T-helper 1 cell treated with Interleukin-12 subunit alpha and Interleukin-12 subunit beta and Interleukin-4 antibody, amounts not matched to agents 30 μg/mL and 1 μg/mL, for 36 hours (primary cell): ENCODE measurements at regions not wholly inside any gene's neighbourhood (a gene's known extent, or its start where the extent isn't known, plus 50 kb on each side); places are given as distances from the start of the nearest gene placed in this dataset.
"Not testable (repeated sequence)": the region's sequence is repeated elsewhere in the genome, so short reads cannot be mapped to it uniquely, and the experiment has no call there.

ENCODE experiments used
- H3K27ac Mint-ChIP-seq: one replicate; pipeline ENCODE4 v1.8.0; 2021; ENCODE audit warnings: mild to moderate bottlenecking, mixed read lengths
- H3K27me3 Mint-ChIP-seq: one replicate; pipeline ENCODE4 v1.8.0; 2021; ENCODE audit warnings: low read depth, mixed read lengths
- H3K36me3 Mint-ChIP-seq: one replicate; pipeline ENCODE4 v1.8.0; 2021; ENCODE audit warnings: low read depth, mixed read lengths
- H3K4me1 Mint-ChIP-seq: one replicate; pipeline ENCODE4 v1.8.0; 2021; ENCODE audit warnings: low read depth, mixed read lengths
- H3K4me3 Mint-ChIP-seq: one replicate; pipeline ENCODE4 v1.8.0; 2021; ENCODE audit warnings: mild to moderate bottlenecking, moderate library complexity, mixed read lengths
- H3K9me3 Mint-ChIP-seq: one replicate; pipeline ENCODE4 v1.8.0; 2021; ENCODE audit warnings: mixed read lengths

DNA sequence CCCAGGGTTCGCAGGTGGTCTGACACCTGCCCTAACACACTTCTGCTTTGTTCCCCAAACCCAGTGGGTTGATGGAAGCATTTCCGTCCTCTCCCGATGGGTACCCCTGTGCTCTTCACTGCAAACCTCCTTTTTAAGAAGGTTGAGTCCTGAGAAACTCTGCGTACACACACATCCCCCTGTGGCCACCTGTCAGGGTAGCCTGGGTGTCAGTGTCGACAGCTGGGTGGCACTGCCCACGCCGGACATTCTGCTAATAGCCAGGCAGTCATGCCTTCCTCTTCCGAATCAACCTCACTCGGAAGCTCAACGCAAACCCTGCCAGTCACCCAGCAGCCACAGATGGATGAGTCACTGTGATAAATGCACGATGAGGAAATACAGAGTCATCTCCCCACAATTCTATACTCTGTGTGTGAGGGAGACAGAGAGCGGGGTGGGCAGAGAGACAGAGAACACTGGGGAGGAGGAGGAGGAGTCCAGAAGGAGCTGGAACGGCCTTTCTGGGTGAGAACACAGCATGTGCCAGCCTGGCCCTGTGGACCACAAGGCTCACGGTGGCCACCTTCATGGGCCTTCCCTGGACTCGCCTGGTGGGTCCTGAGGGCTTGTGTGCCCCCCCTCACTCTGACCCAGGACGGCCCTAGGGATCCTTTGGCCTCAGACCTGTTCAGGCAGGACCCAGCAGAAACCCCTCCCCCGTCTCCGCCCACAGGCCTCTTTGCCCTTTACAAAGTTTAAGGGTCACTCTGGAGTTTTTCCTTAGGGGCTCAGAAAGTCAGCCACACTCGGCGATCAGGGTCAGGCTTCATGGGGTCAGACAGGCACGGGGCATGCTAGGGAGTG lies 4477.7 kb upstream of the TPTE start:
- not testable (repeated sequence) for H3K27me3 Mint-ChIP-seq, H3K4me3 Mint-ChIP-seq, H3K36me3 Mint-ChIP-seq, H3K27ac Mint-ChIP-seq, H3K4me1 Mint-ChIP-seq, H3K9me3 Mint-ChIP-seq

DNA sequence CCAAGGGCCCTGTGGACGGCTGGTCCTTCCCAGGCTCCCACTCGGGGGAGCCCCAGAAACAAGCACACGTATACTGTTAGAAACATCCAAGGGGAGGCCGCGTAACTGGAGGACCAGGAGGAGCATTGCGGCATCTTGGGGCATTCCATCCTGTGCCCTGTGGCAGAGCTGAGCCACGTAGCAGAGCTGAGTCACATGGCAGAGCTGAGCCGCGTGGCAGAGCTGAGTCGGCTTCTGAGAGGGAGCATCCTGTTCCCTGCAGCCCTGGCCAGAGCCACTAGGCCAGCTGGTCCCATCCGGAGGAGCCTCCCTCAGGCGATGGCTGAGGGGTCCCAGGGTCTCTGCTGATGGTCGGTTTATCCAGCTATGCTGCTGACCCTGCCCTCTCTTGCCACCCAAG lies 4476.7 kb upstream of the TPTE start:
- not testable (repeated sequence) for H3K9me3 Mint-ChIP-seq, H3K27ac Mint-ChIP-seq, H3K4me3 Mint-ChIP-seq, H3K4me1 Mint-ChIP-seq, H3K36me3 Mint-ChIP-seq, H3K27me3 Mint-ChIP-seq

DNA sequence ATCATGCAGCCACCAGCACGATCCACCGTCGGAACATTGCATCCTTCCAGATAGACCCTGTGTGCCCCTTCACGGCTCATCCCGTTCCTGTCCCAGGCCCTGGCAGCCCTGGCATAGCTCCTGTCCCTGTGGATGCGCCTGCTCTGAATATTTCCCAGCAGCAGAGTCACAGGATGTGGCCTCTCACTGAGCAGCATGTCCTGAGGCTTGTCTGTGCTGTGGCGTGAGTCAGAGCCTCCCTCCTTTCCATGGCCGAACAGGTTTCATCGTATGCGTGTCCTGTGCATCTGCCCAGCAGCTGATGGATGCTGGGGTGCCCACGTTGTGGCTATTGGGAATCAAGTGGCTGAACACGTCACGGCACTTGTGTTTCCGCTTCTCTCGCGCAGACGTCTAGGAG lies 4471.5 kb upstream of the TPTE start:
- H3K9me3 Mint-ChIP-seq, H3K27ac Mint-ChIP-seq, H3K36me3 Mint-ChIP-seq, H3K4me3 Mint-ChIP-seq, H3K27me3 Mint-ChIP-seq, H3K4me1 Mint-ChIP-seq: not testable (repeated sequence)

- not testable (repeated sequence) for H3K9me3 Mint-ChIP-seq, H3K27me3 Mint-ChIP-seq, H3K36me3 Mint-ChIP-seq, H3K4me3 Mint-ChIP-seq, H3K27ac Mint-ChIP-seq, H3K4me1 Mint-ChIP-seq
Measured at GRCh38 chr21:6052109-6052508, 4469.3 kb upstream of the TPTE start.

- not testable (repeated sequence) for H3K4me3 Mint-ChIP-seq, H3K27ac Mint-ChIP-seq, H3K27me3 Mint-ChIP-seq, H3K9me3 Mint-ChIP-seq, H3K4me1 Mint-ChIP-seq, H3K36me3 Mint-ChIP-seq
Measured at GRCh38 chr21:6053145-6053544, 4468.2 kb upstream of the TPTE start.

GRCh38 chr21:6058997-6059396 lies 4462.4 kb upstream of the TPTE start:
- H3K27me3 Mint-ChIP-seq, H3K9me3 Mint-ChIP-seq, H3K27ac Mint-ChIP-seq, H3K4me1 Mint-ChIP-seq, H3K4me3 Mint-ChIP-seq, H3K36me3 Mint-ChIP-seq: not testable (repeated sequence)

DNA sequence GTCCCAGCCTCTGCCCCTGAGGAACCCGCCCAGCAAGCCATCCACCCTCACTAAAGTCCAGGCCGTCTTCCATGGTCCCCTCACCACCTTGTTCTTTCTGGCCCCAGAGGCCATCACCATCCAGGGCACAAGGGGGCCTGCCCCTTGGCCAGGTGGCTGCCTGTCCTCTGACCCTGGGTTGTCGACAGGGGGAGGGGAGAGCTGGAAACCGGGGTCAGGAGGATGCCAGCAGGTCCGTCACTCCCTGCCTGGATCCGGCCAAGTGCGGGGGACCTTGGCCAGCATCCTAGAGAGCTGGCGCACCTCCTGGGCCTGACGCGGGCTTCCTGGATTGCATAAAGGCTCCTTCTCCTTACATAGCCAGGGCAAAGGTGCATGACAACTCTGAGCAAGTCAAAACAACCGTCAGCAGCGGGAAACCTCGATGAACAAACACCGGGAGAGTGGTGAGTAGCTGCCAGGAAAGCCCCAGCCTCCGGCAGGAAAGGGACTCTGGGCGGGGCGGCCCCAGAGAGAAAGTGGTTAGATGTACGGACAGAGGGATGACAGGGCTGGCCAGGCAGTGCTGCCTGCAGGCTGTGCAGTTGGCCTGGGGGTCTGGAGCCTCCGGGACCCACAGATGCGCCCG lies 4461.2 kb upstream of the TPTE start:
- not testable (repeated sequence) for H3K4me3 Mint-ChIP-seq, H3K4me1 Mint-ChIP-seq, H3K27me3 Mint-ChIP-seq, H3K36me3 Mint-ChIP-seq, H3K27ac Mint-ChIP-seq, H3K9me3 Mint-ChIP-seq

DNA sequence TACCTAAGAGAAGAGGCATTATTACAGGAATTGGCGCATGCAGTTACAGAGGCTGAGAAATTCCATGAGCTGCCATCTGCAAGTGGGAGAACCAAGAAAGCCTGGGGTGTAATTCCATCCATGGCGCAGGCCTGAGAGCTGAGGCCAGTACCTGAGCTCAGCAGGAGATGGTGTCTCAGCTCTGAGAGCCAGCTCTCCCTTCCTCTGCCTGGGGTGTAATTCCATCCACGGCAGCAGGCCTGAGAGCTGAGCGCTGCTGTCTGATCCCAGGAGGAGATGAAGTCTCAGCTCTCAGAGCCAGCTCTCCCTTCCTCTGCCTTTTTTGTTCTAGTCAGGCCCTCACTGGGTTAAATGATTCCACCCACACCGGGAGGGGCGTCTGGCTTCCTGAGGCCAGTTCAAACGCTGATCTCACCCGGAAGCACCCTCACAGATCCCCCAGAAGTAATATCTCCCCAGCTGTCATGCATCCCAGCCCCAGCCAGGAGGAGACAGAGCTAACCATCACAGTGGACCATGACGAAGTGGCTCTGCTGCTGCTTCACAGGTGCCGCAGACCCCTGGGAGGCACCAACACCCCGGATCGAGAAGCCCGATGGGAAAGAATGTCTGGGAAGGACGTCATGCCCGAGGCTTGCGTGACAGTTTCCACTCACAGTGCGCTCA lies 4454.9 kb upstream of the TPTE start:
- not testable (repeated sequence) for H3K36me3 Mint-ChIP-seq, H3K9me3 Mint-ChIP-seq, H3K4me1 Mint-ChIP-seq, H3K27ac Mint-ChIP-seq, H3K27me3 Mint-ChIP-seq, H3K4me3 Mint-ChIP-seq

GRCh38 chr21:6068098-6068831 lies 4453.1 kb upstream of the TPTE start:
- H3K4me1 Mint-ChIP-seq, H3K27me3 Mint-ChIP-seq, H3K9me3 Mint-ChIP-seq, H3K27ac Mint-ChIP-seq, H3K4me3 Mint-ChIP-seq, H3K36me3 Mint-ChIP-seq: not testable (repeated sequence)

- not testable (repeated sequence) for H3K27me3 Mint-ChIP-seq, H3K4me3 Mint-ChIP-seq, H3K36me3 Mint-ChIP-seq, H3K9me3 Mint-ChIP-seq, H3K4me1 Mint-ChIP-seq
- H3K27ac Mint-ChIP-seq, result peak overlapping the region; percentile 67
Measured at GRCh38 chr21:6070213-6070612, 4451.2 kb upstream of the TPTE start.

DNA sequence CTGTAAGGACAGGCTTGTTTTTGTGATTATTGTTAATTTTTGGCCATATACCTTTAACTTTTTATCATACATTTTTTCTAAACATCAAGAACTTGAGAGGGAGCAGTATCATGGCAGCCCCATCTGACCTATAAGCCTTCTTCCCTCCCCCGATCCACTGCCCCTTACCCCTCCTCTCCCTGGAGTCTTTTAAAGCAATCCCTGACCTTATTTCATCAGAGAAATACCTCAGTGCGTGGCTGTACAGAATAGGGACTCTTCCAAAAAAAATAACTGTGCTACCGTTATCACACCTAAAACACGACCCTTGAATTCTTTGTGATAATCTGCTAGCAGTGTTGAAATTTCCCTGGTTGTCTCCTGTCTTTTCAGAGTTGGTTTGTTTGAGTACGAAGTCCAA lies 4448.7 kb upstream of the TPTE start:
- H3K27ac Mint-ChIP-seq, H3K36me3 Mint-ChIP-seq, H3K4me1 Mint-ChIP-seq, H3K9me3 Mint-ChIP-seq, H3K27me3 Mint-ChIP-seq, H3K4me3 Mint-ChIP-seq: not testable (repeated sequence)

DNA sequence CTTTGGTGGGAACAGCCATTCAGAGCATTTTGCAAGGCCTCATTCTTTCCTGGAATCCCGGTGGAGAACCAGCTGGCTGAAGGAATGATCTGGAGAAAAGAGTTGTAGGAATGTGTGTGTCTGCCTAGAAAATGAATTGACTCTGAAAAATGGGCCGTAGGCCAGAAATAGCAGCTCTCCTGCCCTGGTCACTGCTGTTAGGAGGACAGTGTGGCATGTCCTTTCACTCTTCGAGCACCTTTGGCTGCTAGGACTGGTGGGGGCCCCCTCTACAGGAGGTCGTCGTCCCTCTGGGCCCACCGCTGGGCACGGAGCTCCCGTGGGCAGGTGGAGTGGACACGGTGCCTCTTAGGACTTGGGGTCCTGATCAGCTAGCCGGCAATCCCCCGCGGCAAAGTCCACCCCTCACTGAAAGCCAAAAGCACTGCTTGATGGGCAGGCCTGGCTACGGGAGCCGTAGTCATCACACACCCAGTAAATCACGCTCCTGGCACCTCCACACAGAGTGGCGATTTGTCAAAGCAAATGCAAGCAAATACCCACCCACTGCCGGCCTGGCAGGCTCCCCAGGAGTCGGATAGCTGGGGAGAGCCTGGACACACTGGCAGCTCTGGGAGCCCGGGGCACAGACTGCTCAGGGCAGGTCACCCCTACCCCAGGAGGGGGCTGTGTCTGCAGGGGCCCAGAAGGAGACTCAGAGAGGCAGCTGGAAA lies 4447.2 kb upstream of the TPTE start:
- not testable (repeated sequence) for H3K9me3 Mint-ChIP-seq, H3K4me3 Mint-ChIP-seq, H3K27me3 Mint-ChIP-seq, H3K4me1 Mint-ChIP-seq, H3K27ac Mint-ChIP-seq, H3K36me3 Mint-ChIP-seq

DNA sequence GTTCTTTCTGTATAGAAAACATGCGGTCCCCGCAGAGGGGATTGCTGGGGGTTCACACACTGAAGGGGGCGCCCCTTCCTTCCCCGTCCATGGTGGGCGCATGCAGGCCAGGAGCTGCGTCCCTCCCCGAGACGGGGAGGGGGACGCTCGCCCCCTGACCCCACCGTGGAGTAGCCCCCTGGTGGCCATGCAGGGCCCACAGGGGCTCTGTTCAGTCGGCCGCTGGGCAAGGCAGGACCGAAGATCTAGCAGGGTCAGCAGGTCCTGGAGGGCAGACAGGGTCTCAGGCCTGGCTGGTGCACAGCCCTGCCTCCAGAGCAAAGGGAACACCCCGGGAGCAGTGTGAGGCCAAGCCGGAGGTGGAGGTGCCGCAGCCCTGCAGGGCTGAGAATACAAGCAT lies 4446.4 kb upstream of the TPTE start:
- H3K9me3 Mint-ChIP-seq, H3K36me3 Mint-ChIP-seq, H3K4me3 Mint-ChIP-seq, H3K27me3 Mint-ChIP-seq, H3K4me1 Mint-ChIP-seq, H3K27ac Mint-ChIP-seq: not testable (repeated sequence)

GRCh38 chr21:6075627-6076208 lies 4445.7 kb upstream of the TPTE start:
- H3K27ac Mint-ChIP-seq, H3K4me1 Mint-ChIP-seq, H3K4me3 Mint-ChIP-seq, H3K27me3 Mint-ChIP-seq, H3K9me3 Mint-ChIP-seq, H3K36me3 Mint-ChIP-seq: not testable (repeated sequence)
